ENCODE measurements at regions not wholly inside any gene's neighbourhood (a gene's known extent, or its start where the extent isn't known, plus 50 kb on each side); places are given as distances from the start of the nearest gene placed in this dataset.

GRCh38 chr3:166205158-166205557 is 367.9 kb upstream of the BCHE start:
- DNase-seq (ENCODE audit: low spot score) = no peak

- DNase-seq (ENCODE audit: low spot score) = no peak
These were observed 364.3 kb upstream of the BCHE start for GRCh38 chr3:166201476-166201875.

DNA sequence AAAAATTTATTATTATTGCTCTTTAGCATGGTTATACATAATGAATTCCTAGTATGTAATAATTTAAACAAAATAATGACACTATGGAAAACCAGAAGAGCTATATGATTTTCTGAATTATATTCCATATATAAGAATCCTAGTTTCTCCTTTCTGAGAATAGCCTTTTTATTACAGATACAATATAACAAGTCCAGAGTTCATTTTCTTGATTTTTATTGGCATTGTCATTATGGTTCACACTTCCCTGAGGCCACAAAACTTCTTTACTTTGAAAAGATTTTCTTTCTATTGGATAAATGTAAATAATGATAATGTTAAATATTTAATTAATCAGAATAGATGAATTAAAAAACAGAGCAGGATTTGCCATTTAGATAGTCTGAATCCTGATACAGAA is 362.3 kb upstream of the BCHE start:
- DNase-seq (ENCODE audit: low spot score) = no peak

DNA sequence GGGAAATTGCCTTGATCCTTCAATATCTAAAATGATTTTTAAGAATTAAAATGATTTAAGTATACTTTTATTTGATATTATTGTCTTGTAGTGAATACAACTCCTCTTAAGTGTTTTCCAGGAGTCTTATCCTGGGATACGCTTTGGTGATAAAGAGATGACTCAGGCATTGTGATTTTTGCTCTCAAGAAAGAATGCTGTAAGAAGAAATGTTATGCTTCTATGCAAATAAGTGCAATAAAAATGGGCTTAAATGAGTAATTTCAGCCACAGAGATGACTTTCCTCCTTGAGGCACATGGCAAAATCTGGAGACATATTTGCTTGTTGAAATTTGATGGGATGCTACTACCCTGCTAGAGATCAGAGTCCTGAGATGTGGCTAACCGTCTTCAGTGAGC is 358.6 kb upstream of the BCHE start:
- DNase-seq (ENCODE audit: low spot score) = no peak

- peak; percentile 1 for DNase-seq (ENCODE audit: low spot score)
These were observed 354.2 kb upstream of the BCHE start for GRCh38 chr3:166191411-166191810.

GRCh38 chr3:166190360-166190759 is 353.1 kb upstream of the BCHE start:
- no peak for DNase-seq (ENCODE audit: low spot score)

GRCh38 chr3:166187237-166187636 is 350.0 kb upstream of the BCHE start:
- DNase-seq (ENCODE audit: low spot score) = no peak

DNA sequence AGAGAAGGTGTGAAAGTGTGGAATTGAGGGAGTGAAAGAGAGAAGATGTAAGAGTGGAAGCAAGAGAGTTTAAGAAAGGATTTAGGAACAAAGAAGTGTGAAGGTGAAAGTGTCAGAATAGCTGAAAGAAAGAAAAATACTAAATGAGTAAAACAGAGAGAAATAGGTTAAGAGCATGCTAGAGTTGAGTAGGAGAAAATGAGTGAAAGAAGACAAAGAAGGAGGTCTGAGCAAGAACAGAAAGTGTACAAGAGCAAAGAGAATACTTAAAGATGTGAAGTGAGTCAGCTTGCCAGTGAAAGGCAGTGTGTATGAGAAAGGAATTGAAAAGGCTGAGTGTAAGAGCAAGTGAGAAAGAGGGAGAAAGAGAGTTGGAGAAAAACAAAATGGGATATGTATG is 348.8 kb upstream of the BCHE start:
- DNase-seq (ENCODE audit: low spot score) = no peak

DNA sequence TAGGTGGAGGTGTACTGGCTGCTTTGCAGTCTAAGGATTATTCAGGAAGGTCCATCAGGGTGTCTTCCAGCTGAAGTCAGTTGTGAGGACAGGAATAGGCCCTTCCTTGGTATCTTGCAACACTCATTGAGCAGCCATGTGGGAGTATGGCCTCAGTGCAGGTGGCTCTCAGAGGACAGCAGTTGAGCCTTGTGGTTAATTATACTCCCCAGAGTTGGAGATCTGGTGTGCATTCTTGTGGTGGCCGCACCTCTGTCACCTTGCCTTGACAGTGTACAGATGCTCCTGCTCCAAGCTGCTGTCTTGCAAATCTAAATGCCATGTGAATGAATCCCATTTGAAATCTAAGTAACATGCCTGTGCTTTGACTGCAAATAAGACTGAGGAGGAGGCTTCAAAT is 339.9 kb upstream of the BCHE start:
- DNase-seq (ENCODE audit: low spot score) = peak; percentile 9

- no peak for DNase-seq (ENCODE audit: low spot score)
These were observed 334.5 kb upstream of the BCHE start for GRCh38 chr3:166171695-166172094.

DNA sequence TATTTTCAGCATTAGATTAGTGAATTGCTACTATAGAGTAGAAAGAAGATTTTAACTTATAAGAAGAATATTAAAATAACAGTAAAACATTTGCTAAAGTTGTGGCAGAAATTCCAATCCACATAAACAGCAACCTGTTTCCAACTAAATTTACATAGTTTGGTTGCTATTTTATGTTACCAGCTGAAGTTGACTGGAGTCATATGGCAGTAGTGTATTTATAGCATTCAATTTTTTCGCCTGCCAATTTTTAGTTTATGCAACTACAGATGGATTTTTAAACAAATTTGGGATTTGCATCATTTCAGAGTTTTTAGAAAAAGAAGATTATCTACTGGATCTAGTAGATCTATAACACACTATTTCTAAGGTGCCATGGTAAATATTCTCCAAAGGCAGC is 332.5 kb upstream of the BCHE start:
- DNase-seq (ENCODE audit: low spot score) = no peak

DNA sequence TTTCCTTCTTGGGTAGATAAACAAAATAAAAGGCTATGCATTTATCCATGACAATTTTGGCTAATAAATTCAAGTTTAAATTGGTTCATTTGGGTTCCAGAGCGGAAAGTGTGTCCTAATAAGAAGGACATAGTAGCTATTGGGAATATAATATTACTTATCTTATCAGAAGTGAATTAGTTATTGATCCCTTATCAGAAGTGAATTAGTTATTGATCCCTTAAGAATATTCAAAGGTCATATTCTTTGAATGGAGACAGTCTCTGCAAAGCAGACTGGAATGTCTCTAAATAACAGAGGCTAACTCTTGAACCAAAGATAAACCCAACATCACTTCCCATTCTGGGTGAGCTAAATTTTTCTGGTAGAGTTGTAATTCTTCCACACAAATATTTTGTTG is 290.7 kb upstream of the BCHE start:
- DNase-seq (ENCODE audit: low spot score) = no peak

GRCh38 chr3:166125179-166125578 is 288.0 kb upstream of the BCHE start:
- DNase-seq (ENCODE audit: low spot score) = no peak

DNA sequence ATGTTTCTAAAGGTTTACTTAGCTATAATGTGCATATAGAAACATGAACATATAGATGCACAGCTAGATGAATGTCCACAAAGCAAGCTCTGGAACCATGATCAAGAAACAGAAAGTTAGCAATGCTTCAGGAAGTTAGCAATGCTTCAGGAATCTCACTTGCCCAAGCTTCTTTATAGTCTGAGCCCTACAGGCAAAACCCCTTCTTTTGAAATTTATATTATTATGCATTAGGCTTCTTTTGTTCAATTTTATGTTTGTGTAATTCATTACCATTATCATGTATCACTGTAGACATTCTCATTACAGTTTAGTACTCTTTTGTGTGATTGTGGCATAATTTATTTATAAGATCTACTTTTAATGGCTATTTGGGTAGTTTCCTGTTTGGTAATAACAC is 286.4 kb upstream of the BCHE start:
- DNase-seq (ENCODE audit: low spot score) = no peak

DNA sequence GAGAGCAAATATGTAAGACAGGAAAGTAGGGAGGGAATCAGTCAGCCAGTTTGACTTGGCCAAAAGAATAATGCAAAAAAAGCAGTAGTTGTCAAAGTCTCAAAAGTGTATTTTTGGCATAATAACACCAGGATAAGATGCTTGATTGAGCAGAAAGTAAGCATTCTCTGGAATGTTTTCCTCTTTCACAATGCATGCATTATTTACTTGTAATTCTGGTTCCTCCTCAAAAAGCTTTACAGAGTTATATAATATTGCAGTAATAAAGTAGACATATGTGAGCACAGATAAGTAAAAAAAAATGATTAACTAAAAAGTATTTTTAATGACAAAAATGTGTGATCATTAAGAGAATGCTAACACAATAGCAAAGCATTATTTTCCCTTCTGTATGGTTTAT is 285.9 kb upstream of the BCHE start:
- DNase-seq (ENCODE audit: low spot score) = no peak

- no peak for DNase-seq (ENCODE audit: low spot score)
These were observed 280.8 kb upstream of the BCHE start for GRCh38 chr3:166118049-166118448.

DNA sequence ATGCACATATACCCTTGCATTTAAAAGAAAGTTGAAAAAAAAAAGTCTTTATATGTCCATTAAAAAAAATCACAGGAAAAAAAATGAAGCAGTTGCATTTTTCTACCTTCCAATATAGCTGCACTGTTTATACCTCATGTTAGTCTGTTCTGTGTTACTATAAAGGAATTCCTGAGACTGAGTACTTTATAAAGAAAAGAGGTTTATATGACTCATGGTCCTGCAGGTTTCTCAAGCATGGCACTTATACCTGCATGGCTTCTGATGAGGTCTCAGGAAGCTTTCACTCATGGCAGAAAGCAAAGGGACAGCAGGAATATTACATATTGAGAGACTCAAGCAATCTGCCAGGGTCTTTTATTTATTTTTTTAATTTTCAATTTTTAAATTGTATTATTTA is 277.2 kb upstream of the BCHE start:
- DNase-seq (ENCODE audit: low spot score) = no peak

- DNase-seq (ENCODE audit: low spot score) = no peak
These were observed 274.3 kb upstream of the BCHE start for GRCh38 chr3:166111562-166111961.

DNA sequence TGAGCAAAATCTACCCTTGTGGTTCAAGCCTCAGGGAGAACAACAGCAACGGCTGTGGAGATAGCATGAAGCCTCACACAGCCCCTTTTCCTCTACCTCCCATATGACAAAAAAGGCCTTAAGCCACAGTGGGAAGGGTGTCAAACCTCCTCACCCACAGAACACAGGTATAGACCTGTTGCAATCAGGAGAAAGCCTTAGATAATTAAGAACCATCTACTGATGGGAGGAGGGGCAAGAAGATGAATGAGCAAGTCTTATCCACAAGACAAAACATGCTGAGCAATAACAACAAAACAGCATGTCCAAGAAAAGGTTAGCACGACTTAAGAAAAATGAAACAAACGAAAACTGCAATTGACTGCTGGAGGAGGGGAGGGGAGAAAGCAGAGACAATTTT is 272.9 kb upstream of the BCHE start:
- no peak for DNase-seq (ENCODE audit: low spot score)

DNA sequence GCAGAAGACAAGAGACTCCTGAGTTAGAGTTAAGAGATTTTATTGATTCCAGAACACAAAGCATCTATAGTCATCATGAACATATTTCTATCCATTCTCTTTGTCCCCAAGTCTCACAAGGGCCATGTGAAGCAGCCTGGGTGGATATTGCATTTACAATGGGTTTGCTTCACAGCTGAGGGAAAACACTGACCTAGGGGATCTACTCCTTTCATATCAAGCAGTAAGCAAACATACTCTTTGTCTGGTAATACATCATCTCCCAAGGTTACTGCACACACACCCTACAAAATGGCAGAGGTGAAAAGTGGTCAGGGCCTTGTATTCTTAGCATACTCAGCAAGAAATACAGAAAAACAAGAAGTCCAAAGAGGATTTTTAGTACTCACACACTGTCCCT is 267.7 kb upstream of the BCHE start:
- DNase-seq (ENCODE audit: low spot score) = no peak

- no peak for DNase-seq (ENCODE audit: low spot score)
These were observed 263.5 kb upstream of the BCHE start for GRCh38 chr3:166100730-166101129.

GRCh38 chr3:166089575-166089974 is 252.4 kb upstream of the BCHE start:
- DNase-seq (ENCODE audit: low spot score) = no peak

GRCh38 chr3:166085164-166085856 is 248.1 kb upstream of the BCHE start:
- DNase-seq (ENCODE audit: low spot score) = no peak

- no peak for DNase-seq (ENCODE audit: low spot score)
These were observed 242.9 kb upstream of the BCHE start for GRCh38 chr3:166080096-166080495.

- DNase-seq (ENCODE audit: low spot score) = no peak
These were observed 234.6 kb upstream of the BCHE start for GRCh38 chr3:166071831-166072230.
